Peyer's patch (tissue), 4 donors: ENCODE measurements at regions not wholly inside any gene's neighbourhood (a gene's known extent, or its start where the extent isn't known, plus 50 kb on each side); places are given as distances from the start of the nearest gene placed in this dataset.

ENCODE experiments used
- POLR2A ChIP-seq, 2 donors: fragments of 450-650 bp; IDR thresholded peaks; one replicate each; pipeline ENCODE4 v1.5.1; 2017; ENCODE audit warnings: antibody characterized with exemption in 2 of 2, mild to moderate bottlenecking in 2 of 2, moderate library complexity in 2 of 2
- TF ChIP-seq, protein P1 (sequence below), 6 experiments: fragments of 450-650 bp in 4 of 6; fragments of 200-600 bp in 2 of 6; sonication (generic) in 1 of 6; IDR thresholded peaks; one replicate each; pipeline ENCODE4 v1.5.1; 2017 to 2019; ENCODE audit warnings: antibody characterized with exemption in 6 of 6, mild to moderate bottlenecking in 3 of 6, moderate library complexity in 1 of 6

DNA sequence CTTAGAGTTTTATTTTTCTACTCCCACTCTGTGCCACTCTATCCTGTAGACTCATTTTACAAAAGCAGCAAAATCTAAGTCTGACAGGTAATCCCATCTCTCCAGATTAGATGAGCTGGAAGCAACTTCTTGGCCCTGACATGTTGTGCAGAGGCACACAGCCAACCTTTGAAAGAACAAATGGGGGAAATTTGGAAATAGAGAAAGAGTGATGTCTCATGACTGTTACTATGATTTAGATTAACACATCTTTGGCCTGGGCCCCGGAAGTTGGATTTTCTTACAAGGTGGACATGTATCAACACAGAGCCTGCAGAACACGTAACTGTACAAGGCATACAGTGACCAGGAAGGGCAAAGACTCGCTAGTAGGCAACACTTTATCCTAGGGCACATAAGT, 227.7 kb downstream of the MYLK4 start:
- TF ChIP-seq, protein P1, sequence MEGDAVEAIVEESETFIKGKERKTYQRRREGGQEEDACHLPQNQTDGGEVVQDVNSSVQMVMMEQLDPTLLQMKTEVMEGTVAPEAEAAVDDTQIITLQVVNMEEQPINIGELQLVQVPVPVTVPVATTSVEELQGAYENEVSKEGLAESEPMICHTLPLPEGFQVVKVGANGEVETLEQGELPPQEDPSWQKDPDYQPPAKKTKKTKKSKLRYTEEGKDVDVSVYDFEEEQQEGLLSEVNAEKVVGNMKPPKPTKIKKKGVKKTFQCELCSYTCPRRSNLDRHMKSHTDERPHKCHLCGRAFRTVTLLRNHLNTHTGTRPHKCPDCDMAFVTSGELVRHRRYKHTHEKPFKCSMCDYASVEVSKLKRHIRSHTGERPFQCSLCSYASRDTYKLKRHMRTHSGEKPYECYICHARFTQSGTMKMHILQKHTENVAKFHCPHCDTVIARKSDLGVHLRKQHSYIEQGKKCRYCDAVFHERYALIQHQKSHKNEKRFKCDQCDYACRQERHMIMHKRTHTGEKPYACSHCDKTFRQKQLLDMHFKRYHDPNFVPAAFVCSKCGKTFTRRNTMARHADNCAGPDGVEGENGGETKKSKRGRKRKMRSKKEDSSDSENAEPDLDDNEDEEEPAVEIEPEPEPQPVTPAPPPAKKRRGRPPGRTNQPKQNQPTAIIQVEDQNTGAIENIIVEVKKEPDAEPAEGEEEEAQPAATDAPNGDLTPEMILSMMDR (IDR thresholded peaks at IDR 0.05) = no peak
- no peak for TF ChIP-seq POLR2A (IDR thresholded peaks at IDR 0.05)
